Panc1 (cell line): ENCODE measurements at regions not wholly inside any gene's neighbourhood (a gene's known extent, or its start where the extent isn't known, plus 50 kb on each side); places are given as distances from the start of the nearest gene placed in this dataset.
A peak's percentile ranks its signal among the peaks of the same experiment; 100 is the strongest.

ENCODE experiments used
- ATAC-seq: fragments of 200-7000 bp; cut with Tn5 transposase; 2 replicates; pipeline ENCODE4 v1.9.1; 2020; ENCODE audit warnings: mild to moderate bottlenecking, moderate library complexity
- BruUV-seq: library from RNA; stranded (reverse); fragments of 400-500 nt; replicated peaks from 2 replicates; lab custom pipeline; 2021; lab: Mats Ljungman, UMichigan
- CTCF ChIA-PET: fragments of 300-600 bp; sonication (Branson Sonifier 250); formaldehyde crosslinking; loops from one replicate; lab custom pipeline; 2022; ENCODE audit warnings: antibody characterized with exemption; lab: Charles Lee
- POLR2A ChIA-PET: fragments of 300-600 bp; sonication (Branson Sonifier 250); formaldehyde crosslinking; loops from one replicate; lab custom pipeline; 2022; ENCODE audit warnings: antibody characterized with exemption; lab: Charles Lee
- DNase-seq: peaks from one replicate; pipeline ENCODE4 v3.0.0-alpha.2; 2010; ENCODE audit warnings: low read depth, low spot score
- H3K27ac ChIP-seq: 2 replicates; pipeline ENCODE4 v1.5.1; 2011; ENCODE audit warnings: mild to moderate bottlenecking, low read length, inconsistent platforms
- H3K27me3 ChIP-seq: fragments of 200-500 bp; sonication (Bioruptor generic); 2 replicates; pipeline ENCODE4 v1.6.0; 2014; ENCODE audit warnings: low read length, inconsistent platforms; ENCODE audit not compliant: control insufficient read depth, insufficient read depth
- H3K36me3 ChIP-seq: fragments of 200-500 bp; sonication (Bioruptor generic); 2 replicates; pipeline ENCODE4 v1.5.1; 2014; ENCODE audit warnings: inconsistent platforms, mild to moderate bottlenecking, low read length, moderate library complexity; ENCODE audit not compliant: control insufficient read depth, insufficient read depth
- H3K4me1 ChIP-seq: 2 replicates; pipeline ENCODE4 v1.5.1; 2011; ENCODE audit warnings: inconsistent platforms, mild to moderate bottlenecking, low read length, moderate library complexity; ENCODE audit not compliant: control insufficient read depth, insufficient read depth
- H3K4me3 ChIP-seq, 2 experiments: 2 replicates each; pipeline ENCODE4 v1.5.1; 2011 to 2012; ENCODE audit warnings: low read depth in 2 of 2, low read length in 2 of 2, mild to moderate bottlenecking in 2 of 2, inconsistent platforms in 1 of 2, moderate library complexity in 1 of 2
- H3K9me3 ChIP-seq: fragments of 200-500 bp; sonication (Bioruptor generic); 2 replicates; pipeline ENCODE4 v1.5.1; 2014; ENCODE audit warnings: low read depth, mild to moderate bottlenecking, inconsistent platforms, low read length, moderate library complexity; ENCODE audit not compliant: control insufficient read depth, insufficient read depth
- POLR2AphosphoS5 ChIP-seq: IDR thresholded peaks from 2 replicates; pipeline ENCODE4 v1.6.1; 2012; ENCODE audit warnings: mild to moderate bottlenecking, low read depth, low read length, moderate library complexity
- SIN3A ChIP-seq: IDR thresholded peaks from 2 replicates; pipeline ENCODE4 v1.6.1; 2012; ENCODE audit warnings: low read depth, mild to moderate bottlenecking, low read length, moderate library complexity, borderline replicate concordance; ENCODE audit not compliant: insufficient read depth
- TCF7L2 ChIP-seq: IDR thresholded peaks from 2 replicates; pipeline ENCODE4 v1.6.1; 2011; ENCODE audit warnings: mild to moderate bottlenecking, low read depth, low read length, inconsistent platforms
- in situ Hi-C: cut with HindIII; loops from 2 replicates; pipeline ENCODE4 v1.10.0; 2016; ENCODE audit warnings: low sequenced_read_pairs, low pct_unique_long_range_greater_than_20kb
- intact Hi-C: fragments of 100-400 bp; cut with micrococcal nuclease; formaldehyde crosslinking; loops from one replicate; pipeline ENCODE4 v1.10.0; 2022; ENCODE audit not compliant: unreplicated experiment
- TF ChIP-seq, protein P1 (sequence below): fragments of 450-650 bp; IDR thresholded peaks from 2 replicates; pipeline ENCODE4 v1.5.1; 2017; ENCODE audit warnings: mild to moderate bottlenecking
- TF ChIP-seq, protein P2 (sequence below), 2 experiments: IDR thresholded peaks; 2 replicates each; pipeline ENCODE4 v1.6.1; 2011 to 2012; ENCODE audit warnings: low read depth in 2 of 2, control low read depth in 1 of 2, low read length in 1 of 2, mild to moderate bottlenecking in 1 of 2, moderate library complexity in 1 of 2; ENCODE audit not compliant: insufficient read depth in 1 of 2

DNA sequence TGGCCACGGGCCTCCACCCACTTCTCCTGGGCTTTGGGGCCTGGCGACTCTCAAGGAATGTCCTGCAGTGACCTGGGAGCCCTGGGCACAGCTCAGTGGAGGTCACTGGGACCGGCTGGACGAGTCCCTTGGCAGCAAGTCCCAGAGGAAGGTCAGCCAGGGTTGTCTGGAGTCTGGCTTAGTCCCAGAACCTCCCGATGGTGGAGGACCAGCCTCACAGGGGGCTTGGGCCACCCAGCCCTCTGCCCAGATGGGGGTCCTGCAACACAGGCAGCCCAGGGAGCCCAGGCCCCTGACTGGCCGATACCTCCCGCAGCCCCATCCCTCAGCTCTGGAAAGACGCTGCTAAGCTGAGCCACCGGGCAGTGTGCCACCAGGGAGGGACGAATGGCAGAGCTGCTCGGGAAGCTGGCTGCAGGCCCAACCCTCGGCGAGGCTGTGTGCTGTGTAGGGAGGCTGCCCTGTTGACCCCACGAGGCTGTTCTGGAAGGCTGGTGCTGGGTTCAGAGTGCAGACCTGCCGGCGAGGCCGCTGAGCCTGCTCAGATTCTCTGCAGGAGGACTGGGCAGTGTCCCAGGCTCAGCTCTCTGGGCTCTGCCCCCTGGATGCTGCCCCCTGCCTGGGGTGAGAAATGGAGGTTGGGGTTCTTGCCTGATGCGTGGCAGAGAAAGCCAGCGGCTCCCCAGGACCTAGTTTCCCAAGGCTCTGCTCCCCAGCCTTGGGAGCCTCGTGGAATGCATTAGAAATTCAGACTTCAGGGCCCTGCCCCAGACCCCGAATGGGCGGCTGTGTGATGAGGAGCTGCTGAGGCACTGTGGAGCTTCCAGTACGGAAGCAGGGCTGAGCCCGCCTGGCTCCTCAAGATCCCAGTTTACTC lies 61.7 kb downstream of the ADRA2C start:
- H3K36me3 ChIP-seq: no peaks in the 10 kb centered on the region
- intact Hi-C loops (no loop called here), in situ Hi-C loops (no loop called here)
- H3K9me3 ChIP-seq: no peaks in the 10 kb centered on the region
- H3K4me3 ChIP-seq: no peak overlapping the region
- DNase-seq: no peak
- no TSS peak for BruUV-seq
- H3K27ac ChIP-seq: no peak overlapping the region
- H3K27me3 ChIP-seq: no peaks in the 10 kb centered on the region
- TF ChIP-seq, protein P1, sequence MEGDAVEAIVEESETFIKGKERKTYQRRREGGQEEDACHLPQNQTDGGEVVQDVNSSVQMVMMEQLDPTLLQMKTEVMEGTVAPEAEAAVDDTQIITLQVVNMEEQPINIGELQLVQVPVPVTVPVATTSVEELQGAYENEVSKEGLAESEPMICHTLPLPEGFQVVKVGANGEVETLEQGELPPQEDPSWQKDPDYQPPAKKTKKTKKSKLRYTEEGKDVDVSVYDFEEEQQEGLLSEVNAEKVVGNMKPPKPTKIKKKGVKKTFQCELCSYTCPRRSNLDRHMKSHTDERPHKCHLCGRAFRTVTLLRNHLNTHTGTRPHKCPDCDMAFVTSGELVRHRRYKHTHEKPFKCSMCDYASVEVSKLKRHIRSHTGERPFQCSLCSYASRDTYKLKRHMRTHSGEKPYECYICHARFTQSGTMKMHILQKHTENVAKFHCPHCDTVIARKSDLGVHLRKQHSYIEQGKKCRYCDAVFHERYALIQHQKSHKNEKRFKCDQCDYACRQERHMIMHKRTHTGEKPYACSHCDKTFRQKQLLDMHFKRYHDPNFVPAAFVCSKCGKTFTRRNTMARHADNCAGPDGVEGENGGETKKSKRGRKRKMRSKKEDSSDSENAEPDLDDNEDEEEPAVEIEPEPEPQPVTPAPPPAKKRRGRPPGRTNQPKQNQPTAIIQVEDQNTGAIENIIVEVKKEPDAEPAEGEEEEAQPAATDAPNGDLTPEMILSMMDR: no peak
- TF ChIP-seq SIN3A: no peak
- TF ChIP-seq POLR2AphosphoS5: no peak
- TF ChIP-seq, protein P2, sequence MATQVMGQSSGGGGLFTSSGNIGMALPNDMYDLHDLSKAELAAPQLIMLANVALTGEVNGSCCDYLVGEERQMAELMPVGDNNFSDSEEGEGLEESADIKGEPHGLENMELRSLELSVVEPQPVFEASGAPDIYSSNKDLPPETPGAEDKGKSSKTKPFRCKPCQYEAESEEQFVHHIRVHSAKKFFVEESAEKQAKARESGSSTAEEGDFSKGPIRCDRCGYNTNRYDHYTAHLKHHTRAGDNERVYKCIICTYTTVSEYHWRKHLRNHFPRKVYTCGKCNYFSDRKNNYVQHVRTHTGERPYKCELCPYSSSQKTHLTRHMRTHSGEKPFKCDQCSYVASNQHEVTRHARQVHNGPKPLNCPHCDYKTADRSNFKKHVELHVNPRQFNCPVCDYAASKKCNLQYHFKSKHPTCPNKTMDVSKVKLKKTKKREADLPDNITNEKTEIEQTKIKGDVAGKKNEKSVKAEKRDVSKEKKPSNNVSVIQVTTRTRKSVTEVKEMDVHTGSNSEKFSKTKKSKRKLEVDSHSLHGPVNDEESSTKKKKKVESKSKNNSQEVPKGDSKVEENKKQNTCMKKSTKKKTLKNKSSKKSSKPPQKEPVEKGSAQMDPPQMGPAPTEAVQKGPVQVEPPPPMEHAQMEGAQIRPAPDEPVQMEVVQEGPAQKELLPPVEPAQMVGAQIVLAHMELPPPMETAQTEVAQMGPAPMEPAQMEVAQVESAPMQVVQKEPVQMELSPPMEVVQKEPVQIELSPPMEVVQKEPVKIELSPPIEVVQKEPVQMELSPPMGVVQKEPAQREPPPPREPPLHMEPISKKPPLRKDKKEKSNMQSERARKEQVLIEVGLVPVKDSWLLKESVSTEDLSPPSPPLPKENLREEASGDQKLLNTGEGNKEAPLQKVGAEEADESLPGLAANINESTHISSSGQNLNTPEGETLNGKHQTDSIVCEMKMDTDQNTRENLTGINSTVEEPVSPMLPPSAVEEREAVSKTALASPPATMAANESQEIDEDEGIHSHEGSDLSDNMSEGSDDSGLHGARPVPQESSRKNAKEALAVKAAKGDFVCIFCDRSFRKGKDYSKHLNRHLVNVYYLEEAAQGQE (IDR thresholded peaks at IDR 0.05; ENCODE audit: insufficient read depth in 1 of 2, low read depth in 2 of 2, low read length in 1 of 2): no peak
- no peak for TF ChIP-seq TCF7L2
- POLR2A ChIA-PET: no interaction called here
- CTCF ChIA-PET: no interaction called here
- peaks cover 5% of the 10 kb centered on the region for H3K4me1 ChIP-seq
- ATAC-seq: peak; percentile 70

DNA sequence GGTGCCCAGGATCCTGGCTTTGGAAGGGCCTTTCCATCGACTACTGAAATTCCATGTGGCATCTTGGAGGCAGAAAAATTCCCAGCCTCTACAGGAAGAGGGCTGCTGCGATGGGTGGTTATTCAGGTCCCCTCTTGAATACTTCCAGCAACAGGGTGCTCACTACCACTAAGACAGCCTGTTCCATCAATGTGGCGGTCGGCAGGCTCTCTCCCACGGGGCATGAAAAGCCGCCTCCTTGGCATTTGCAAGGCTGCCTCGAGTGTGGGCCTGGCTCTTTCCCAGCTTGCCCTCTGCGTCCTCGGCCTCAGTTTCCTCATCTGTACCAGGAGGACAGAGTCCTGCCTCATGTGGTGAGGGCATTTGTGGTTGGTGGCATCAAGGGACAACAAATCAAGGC lies 62.4 kb downstream of the ADRA2C start:
- ChIA-PET POLR2A (no interaction called here), CTCF (no interaction called here)
- no peak for DNase-seq
- Histone ChIP-seq H3K27ac (no peak overlapping the region), H3K4me3 (no peak overlapping the region), H3K4me1 (peaks cover 5% of the 10 kb centered on the region), H3K36me3 (no peaks in the 10 kb centered on the region), H3K27me3 (no peaks in the 10 kb centered on the region), H3K9me3 (no peaks in the 10 kb centered on the region)
- ATAC-seq: no peak
- no peak for TF ChIP-seq POLR2AphosphoS5
- in situ Hi-C loops: no loop called here
- no TSS peak for BruUV-seq
- intact Hi-C loops: no loop called here
